Body of pancreas (tissue), 4 donors: ENCODE measurements at regions not wholly inside any gene's neighbourhood (a gene's known extent, or its start where the extent isn't known, plus 50 kb on each side); places are given as distances from the start of the nearest gene placed in this dataset.

Experiments
- CTCF ChIP-seq, 7 experiments: fragments of 450-650 bp in 4 of 7; fragments of 200-600 bp in 3 of 7; sonication (generic) in 3 of 7; IDR thresholded peaks; one replicate each; pipeline ENCODE4 v1.5.1; 2016 to 2019; ENCODE audit warnings: antibody characterized with exemption in 7 of 7
- POLR2A ChIP-seq, 3 donors: fragments of 450-650 bp; IDR thresholded peaks; one replicate each; pipeline ENCODE4 v1.6.1; 2016; ENCODE audit warnings: antibody characterized with exemption in 3 of 3, mild to moderate bottlenecking in 2 of 3

- TF ChIP-seq POLR2A (IDR thresholded peaks at IDR 0.05) (no peak), CTCF (IDR thresholded peaks at IDR 0.05) (no peak)
Measured at GRCh38 chr2:146952696-146953095, 892.1 kb upstream of the ACVR2A start.
